Hepatocyte (in vitro differentiated cells): ENCODE measurements at regions not wholly inside any gene's neighbourhood (a gene's known extent, or its start where the extent isn't known, plus 50 kb on each side); places are given as distances from the start of the nearest gene placed in this dataset.

Source experiments
- DNase-seq: peaks from one replicate; pipeline ENCODE4 v3.0.0-alpha.2; 2016; ENCODE audit warnings: low spot score
- H2AFZ ChIP-seq: fragments of 200-600 bp; sonication (generic); 2 replicates; pipeline ENCODE4 v1.6.0; 2016; ENCODE audit warnings: antibody characterized with exemption, mild to moderate bottlenecking
- H3K27ac ChIP-seq: fragments of 200-600 bp; sonication (generic); 2 replicates; pipeline ENCODE4 v1.5.1; 2016; ENCODE audit warnings: mild to moderate bottlenecking
- H3K27me3 ChIP-seq: fragments of 200-600 bp; sonication (generic); 2 replicates; pipeline ENCODE4 v1.6.1; 2016
- H3K36me3 ChIP-seq: fragments of 200-600 bp; sonication (generic); replicated peaks from 2 replicates; pipeline ENCODE4 v1.5.1; 2016; ENCODE audit warnings: low read depth; ENCODE audit not compliant: insufficient read depth
- H3K4me1 ChIP-seq: fragments of 200-600 bp; sonication (generic); 2 replicates; pipeline ENCODE4 v1.5.1; 2016; ENCODE audit warnings: mild to moderate bottlenecking, moderate library complexity; ENCODE audit not compliant: insufficient read depth
- H3K4me2 ChIP-seq: fragments of 200-600 bp; sonication (generic); 2 replicates; pipeline ENCODE4 v1.6.0; 2016
- H3K4me3 ChIP-seq: fragments of 200-600 bp; sonication (generic); 2 replicates; pipeline ENCODE4 v1.5.1; 2016; ENCODE audit warnings: mild to moderate bottlenecking
- H3K79me2 ChIP-seq: fragments of 200-600 bp; sonication (generic); 2 replicates; pipeline ENCODE4 v1.6.0; 2017; ENCODE audit warnings: mild to moderate bottlenecking
- H3K9me2 ChIP-seq: fragments of 200-600 bp; sonication (generic); replicated peaks from 2 replicates; pipeline ENCODE4 v1.6.0; 2017; ENCODE audit warnings: mild to moderate bottlenecking; ENCODE audit not compliant: insufficient read depth
- H3K9me3 ChIP-seq: fragments of 200-600 bp; sonication (generic); 2 replicates; pipeline ENCODE4 v1.5.1; 2016; ENCODE audit warnings: low read depth, mild to moderate bottlenecking
- H4K20me1 ChIP-seq: fragments of 200-600 bp; sonication (generic); 2 replicates; pipeline ENCODE4 v1.6.0; 2016; ENCODE audit warnings: mild to moderate bottlenecking; ENCODE audit not compliant: insufficient read depth, poor library complexity, severe bottlenecking
- EZH2 ChIP-seq: fragments of 200-600 bp; sonication (generic); IDR thresholded peaks from 2 replicates; pipeline ENCODE4 v1.6.1; 2016; ENCODE audit warnings: antibody characterized with exemption, mild to moderate bottlenecking, borderline replicate concordance
- EZH2phosphoT487 ChIP-seq: fragments of 200-600 bp; sonication (generic); IDR thresholded peaks from one replicate; pipeline ENCODE4 v1.6.1; 2018; ENCODE audit warnings: antibody characterized with exemption, mild to moderate bottlenecking, low read depth, moderate library complexity; ENCODE audit not compliant: unreplicated experiment, severe bottlenecking
- whole genome bisulfite sequencing: methylation state at CpG from one replicate; pipeline ENCODE4 v1.1.6; 2016; ENCODE audit warnings: low lambda C conversion rate; ENCODE audit errors: missing lambda C conversion rate; 5-methylcytosine and 5-hydroxymethylcytosine counted together
- TF ChIP-seq, protein P1 (sequence below): fragments of 200-600 bp; sonication (generic); IDR thresholded peaks from 2 replicates; pipeline ENCODE4 v1.5.1; 2016; ENCODE audit warnings: antibody characterized with exemption, mild to moderate bottlenecking; ENCODE audit not compliant: poor library complexity

DNA sequence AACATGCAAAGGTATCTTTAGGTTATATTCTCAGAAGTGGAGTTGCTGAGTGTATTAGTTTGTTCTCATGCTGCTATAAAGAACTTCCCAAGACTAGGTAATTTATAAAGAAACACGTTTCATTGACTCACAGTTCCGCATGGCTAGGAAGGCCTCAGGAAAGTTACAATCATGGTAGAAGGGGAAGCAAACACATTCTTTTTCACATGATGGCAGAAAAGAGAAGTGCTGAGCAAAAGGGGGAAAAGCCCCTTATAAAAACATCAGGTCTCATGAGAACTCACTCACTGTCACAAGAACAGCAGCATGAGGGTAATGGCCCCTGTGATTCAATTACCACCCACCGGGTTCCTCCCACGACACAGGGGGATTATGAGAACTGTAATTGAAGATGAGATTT is 163.6 kb upstream of the PRLR start:
- Histone ChIP-seq H2AFZ (no peak overlapping the region), H3K4me2 (no peak overlapping the region), H3K27ac (no peak overlapping the region), H3K4me1 (no peaks in the 10 kb centered on the region), H3K4me3 (no peak overlapping the region), H3K36me3 (no peaks in the 10 kb centered on the region), H3K27me3 (no peaks in the 10 kb centered on the region), H3K9me3 (no peaks in the 10 kb centered on the region), H4K20me1 (no peaks in the 10 kb centered on the region), H3K9me2 (no peaks in the 10 kb centered on the region), H3K79me2 (no peaks in the 10 kb centered on the region)
- TF ChIP-seq, protein P1, sequence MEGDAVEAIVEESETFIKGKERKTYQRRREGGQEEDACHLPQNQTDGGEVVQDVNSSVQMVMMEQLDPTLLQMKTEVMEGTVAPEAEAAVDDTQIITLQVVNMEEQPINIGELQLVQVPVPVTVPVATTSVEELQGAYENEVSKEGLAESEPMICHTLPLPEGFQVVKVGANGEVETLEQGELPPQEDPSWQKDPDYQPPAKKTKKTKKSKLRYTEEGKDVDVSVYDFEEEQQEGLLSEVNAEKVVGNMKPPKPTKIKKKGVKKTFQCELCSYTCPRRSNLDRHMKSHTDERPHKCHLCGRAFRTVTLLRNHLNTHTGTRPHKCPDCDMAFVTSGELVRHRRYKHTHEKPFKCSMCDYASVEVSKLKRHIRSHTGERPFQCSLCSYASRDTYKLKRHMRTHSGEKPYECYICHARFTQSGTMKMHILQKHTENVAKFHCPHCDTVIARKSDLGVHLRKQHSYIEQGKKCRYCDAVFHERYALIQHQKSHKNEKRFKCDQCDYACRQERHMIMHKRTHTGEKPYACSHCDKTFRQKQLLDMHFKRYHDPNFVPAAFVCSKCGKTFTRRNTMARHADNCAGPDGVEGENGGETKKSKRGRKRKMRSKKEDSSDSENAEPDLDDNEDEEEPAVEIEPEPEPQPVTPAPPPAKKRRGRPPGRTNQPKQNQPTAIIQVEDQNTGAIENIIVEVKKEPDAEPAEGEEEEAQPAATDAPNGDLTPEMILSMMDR = no peak
- TF ChIP-seq EZH2 (no peak), EZH2phosphoT487 (no peak)
- no peak for DNase-seq
- 87% methylated on average over 4 of the region's 4 CpGs for WGBS

GRCh38 chr5:35384658-35385057 is 154.4 kb upstream of the PRLR start:
- Histone ChIP-seq H3K79me2 (no peaks in the 10 kb centered on the region), H3K4me2 (no peak overlapping the region), H4K20me1 (no peaks in the 10 kb centered on the region), H3K4me3 (no peak overlapping the region), H3K9me3 (no peaks in the 10 kb centered on the region), H3K36me3 (no peaks in the 10 kb centered on the region), H3K9me2 (no peaks in the 10 kb centered on the region), H3K4me1 (no peaks in the 10 kb centered on the region), H2AFZ (no peak overlapping the region), H3K27ac (no peak overlapping the region), H3K27me3 (no peaks in the 10 kb centered on the region)
- no peak for DNase-seq
- WGBS = 96% methylated on average over 2 of the region's 2 CpGs
- TF ChIP-seq EZH2 = no peak
- TF ChIP-seq EZH2phosphoT487 = no peak
- TF ChIP-seq, protein P1 = no peak

GRCh38 chr5:35383041-35383440 is 152.8 kb upstream of the PRLR start:
- no peaks in the 10 kb centered on the region for H3K79me2 ChIP-seq
- H3K9me3 ChIP-seq = no peaks in the 10 kb centered on the region
- no peak for DNase-seq
- no peaks in the 10 kb centered on the region for H4K20me1 ChIP-seq
- H2AFZ ChIP-seq = no peak overlapping the region
- TF ChIP-seq, protein P1 = no peak
- TF ChIP-seq EZH2phosphoT487 (no peak), EZH2 (no peak)
- H3K27me3 ChIP-seq = no peaks in the 10 kb centered on the region
- H3K9me2 ChIP-seq = no peaks in the 10 kb centered on the region
- H3K4me2 ChIP-seq = no peak overlapping the region
- no peak overlapping the region for H3K27ac ChIP-seq
- no peaks in the 10 kb centered on the region for H3K36me3 ChIP-seq
- H3K4me1 ChIP-seq = no peaks in the 10 kb centered on the region
- 84% methylated on average over 3 of the region's 3 CpGs for WGBS
- no peak overlapping the region for H3K4me3 ChIP-seq

- DNase-seq = no peak
- Histone ChIP-seq H3K9me3 (no peaks in the 10 kb centered on the region), H3K4me2 (no peak overlapping the region), H3K79me2 (no peaks in the 10 kb centered on the region), H3K27me3 (no peaks in the 10 kb centered on the region), H3K4me1 (peaks cover 3% of the 10 kb centered on the region), H3K36me3 (no peaks in the 10 kb centered on the region), H2AFZ (no peak overlapping the region), H3K9me2 (no peaks in the 10 kb centered on the region), H4K20me1 (no peaks in the 10 kb centered on the region), H3K4me3 (no peak overlapping the region), H3K27ac (no peak overlapping the region)
- TF ChIP-seq, protein P1 = no peak
- no peak for TF ChIP-seq EZH2
- TF ChIP-seq EZH2phosphoT487 = no peak
- WGBS = 74% methylated on average over 4 of the region's 4 CpGs
Measured at GRCh38 chr5:35377653-35378052, 147.4 kb upstream of the PRLR start.
